Neuron (in vitro differentiated cells): ENCODE measurements at regions not wholly inside any gene's neighbourhood (a gene's known extent, or its start where the extent isn't known, plus 50 kb on each side); places are given as distances from the start of the nearest gene placed in this dataset.

Source experiments
- H2AFZ ChIP-seq: one replicate; pipeline ENCODE4 v1.6.1; 2013; ENCODE audit warnings: low read depth, mild to moderate bottlenecking, inconsistent platforms, low read length, moderate library complexity
- H3K27me3 ChIP-seq: one replicate; pipeline ENCODE4 v1.6.1; 2013; ENCODE audit warnings: low read length; ENCODE audit not compliant: insufficient read depth
- H3K36me3 ChIP-seq: one replicate; pipeline ENCODE4 v1.6.1; 2013; ENCODE audit warnings: low read length; ENCODE audit not compliant: insufficient read depth
- H3K4me1 ChIP-seq: one replicate; pipeline ENCODE4 v1.6.1; 2013; ENCODE audit warnings: low read length; ENCODE audit not compliant: insufficient read depth
- H3K4me3 ChIP-seq: 2 replicates; pipeline ENCODE4 v1.5.1; 2013; ENCODE audit warnings: mild to moderate bottlenecking, low read length, moderate library complexity
- H3K9me3 ChIP-seq: one replicate; pipeline ENCODE4 v1.6.1; 2013; ENCODE audit warnings: low read length

DNA sequence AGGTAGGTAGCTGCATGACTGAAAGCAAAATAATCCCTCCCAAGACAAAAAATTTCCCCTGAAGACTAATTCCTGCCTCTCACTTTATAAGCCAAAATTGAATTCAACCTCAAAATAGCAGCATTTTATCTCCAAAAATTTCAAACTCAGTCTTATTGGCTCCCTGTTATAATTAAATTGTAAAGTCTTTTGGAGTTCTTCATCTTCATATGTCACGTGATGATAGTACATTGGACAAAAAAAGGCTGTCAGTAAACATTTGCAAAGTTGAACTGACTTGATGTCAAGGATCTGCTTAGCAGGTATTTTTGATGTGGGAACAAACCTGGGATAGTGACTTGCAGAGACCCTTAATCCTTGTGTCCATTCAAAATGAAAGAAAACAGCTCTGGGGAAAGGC is 98.4 kb upstream of the SPRED1 start:
- H3K9me3 ChIP-seq, result peaks cover 3% of the 10 kb centered on the region
- H3K4me1 ChIP-seq, result peaks cover 4% of the 10 kb centered on the region
- H2AFZ ChIP-seq, result no peak overlapping the region
- no peaks in the 10 kb centered on the region for H3K36me3 ChIP-seq
- H3K4me3 ChIP-seq, result no peak overlapping the region
- H3K27me3 ChIP-seq, result no peaks in the 10 kb centered on the region

GRCh38 chr15:38154837-38155236 is 97.8 kb upstream of the SPRED1 start:
- no peaks in the 10 kb centered on the region for H3K36me3 ChIP-seq
- peaks cover 3% of the 10 kb centered on the region for H3K9me3 ChIP-seq
- peaks cover 4% of the 10 kb centered on the region for H3K4me1 ChIP-seq
- H2AFZ ChIP-seq, result no peak overlapping the region
- no peak overlapping the region for H3K4me3 ChIP-seq
- no peaks in the 10 kb centered on the region for H3K27me3 ChIP-seq

- H3K9me3 ChIP-seq, result no peaks in the 10 kb centered on the region
- H3K4me3 ChIP-seq, result no peak overlapping the region
- H3K27me3 ChIP-seq, result no peaks in the 10 kb centered on the region
- peak overlapping the region; percentile 17 for H2AFZ ChIP-seq
- no peaks in the 10 kb centered on the region for H3K36me3 ChIP-seq
- peaks cover 25% of the 10 kb centered on the region for H3K4me1 ChIP-seq
Measured at GRCh38 chr15:38163658-38164057, 89.0 kb upstream of the SPRED1 start.

DNA sequence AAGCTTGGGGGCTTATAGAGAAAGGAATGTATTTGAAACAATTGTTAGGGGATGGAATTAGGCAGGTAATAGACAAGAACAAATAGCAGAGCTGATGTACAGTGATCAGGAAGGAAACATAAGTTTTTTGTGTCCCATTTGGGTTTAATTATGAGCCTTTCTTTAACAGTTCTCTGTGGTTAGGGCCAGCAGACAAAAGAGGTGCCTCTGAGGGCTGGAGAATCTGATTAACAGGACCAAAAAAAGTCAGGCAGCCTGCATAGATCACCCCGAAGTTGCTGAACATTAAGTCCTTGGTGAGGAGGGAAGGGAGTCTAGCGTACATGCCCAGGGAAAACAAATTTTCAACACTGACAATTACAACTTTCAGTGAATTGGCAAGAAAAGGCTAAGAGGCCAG is 88.6 kb upstream of the SPRED1 start:
- Histone ChIP-seq H3K27me3 (no peaks in the 10 kb centered on the region), H3K4me1 (peaks cover 21% of the 10 kb centered on the region), H2AFZ (peak overlapping the region; percentile 17), H3K9me3 (no peaks in the 10 kb centered on the region), H3K4me3 (no peak overlapping the region), H3K36me3 (no peaks in the 10 kb centered on the region)

DNA sequence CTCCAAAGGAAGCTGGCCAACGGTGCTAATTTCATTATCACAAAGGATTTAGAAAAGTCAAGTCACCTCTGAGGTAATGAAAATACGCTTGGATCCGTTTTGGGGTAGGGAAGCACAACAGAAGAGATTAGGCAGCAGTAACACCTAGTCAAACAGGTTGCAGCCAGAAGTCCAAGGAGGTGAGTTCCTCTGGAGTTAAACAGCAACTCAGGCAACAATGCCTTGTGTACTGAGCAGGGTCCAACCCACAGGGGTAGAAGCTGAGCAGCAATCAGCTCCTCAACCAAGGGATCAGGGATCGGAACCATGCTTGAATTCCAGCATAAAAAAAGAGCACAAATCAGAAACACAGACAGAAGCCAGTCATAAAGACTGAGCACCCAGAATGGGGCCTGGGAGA is 88.1 kb upstream of the SPRED1 start:
- Histone ChIP-seq H2AFZ (peak overlapping the region; percentile 17), H3K27me3 (no peaks in the 10 kb centered on the region), H3K4me3 (no peak overlapping the region)

DNA sequence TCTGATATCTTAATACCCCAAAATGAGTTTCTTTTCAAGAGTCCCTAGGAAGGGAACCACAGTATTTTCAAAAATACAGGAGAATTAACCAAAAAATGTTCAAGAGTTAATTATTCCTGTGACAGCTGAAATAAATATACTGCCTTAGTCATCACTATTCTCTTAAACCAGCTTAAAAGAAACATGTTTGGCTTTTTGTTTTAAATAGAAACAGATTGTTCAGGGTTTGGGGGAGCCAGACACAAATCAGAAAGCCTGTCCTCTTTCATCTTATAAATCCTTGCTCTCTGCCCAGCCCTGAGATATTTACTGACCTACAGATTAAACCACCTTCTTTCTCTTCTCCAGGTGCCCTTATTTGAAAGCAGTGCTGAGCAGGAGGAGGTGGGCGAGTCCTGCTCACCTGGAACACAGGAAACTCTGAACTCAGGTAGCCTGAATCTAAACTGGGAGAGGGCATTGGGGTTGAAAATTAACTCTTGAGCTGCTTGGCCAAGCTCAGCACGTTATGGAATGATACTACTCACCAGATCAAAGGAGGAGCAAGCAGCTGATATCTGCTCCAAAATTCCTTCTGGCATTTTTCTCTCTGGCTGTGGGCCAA is 84.1 kb upstream of the SPRED1 start:
- H3K27me3 ChIP-seq, result no peaks in the 10 kb centered on the region
- no peak overlapping the region for H2AFZ ChIP-seq
- H3K4me1 ChIP-seq, result peaks cover 26% of the 10 kb centered on the region
- H3K36me3 ChIP-seq, result no peaks in the 10 kb centered on the region
- no peaks in the 10 kb centered on the region for H3K9me3 ChIP-seq
- H3K4me3 ChIP-seq, result no peak overlapping the region

More for the DNA sequence above, 88.1 kb upstream of the SPRED1 start:
- H3K9me3 ChIP-seq, result no peaks in the 10 kb centered on the region
- no peaks in the 10 kb centered on the region for H3K36me3 ChIP-seq
- peaks cover 21% of the 10 kb centered on the region for H3K4me1 ChIP-seq

DNA sequence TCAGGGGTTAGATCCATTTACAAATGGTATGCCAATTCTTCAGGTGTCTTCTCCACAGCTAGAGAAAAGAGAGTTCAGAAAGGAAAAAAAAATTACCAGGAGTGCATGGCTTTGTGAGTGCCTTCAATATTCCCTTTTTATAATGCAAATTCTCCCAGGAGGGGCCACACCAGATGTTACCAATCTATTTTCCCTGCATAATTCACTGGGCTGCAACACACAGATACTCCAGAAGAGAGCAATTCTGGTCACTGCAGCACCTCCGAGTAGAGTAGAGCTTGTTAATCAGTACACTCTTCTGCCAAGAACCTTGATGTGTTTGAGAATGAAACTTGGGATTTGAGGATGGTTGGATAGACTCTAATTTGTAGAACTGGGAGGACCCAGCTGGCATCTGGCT is 80.7 kb upstream of the SPRED1 start:
- Histone ChIP-seq H3K9me3 (no peaks in the 10 kb centered on the region), H3K27me3 (no peaks in the 10 kb centered on the region), H3K36me3 (no peaks in the 10 kb centered on the region), H3K4me1 (peaks cover 23% of the 10 kb centered on the region), H2AFZ (no peak overlapping the region), H3K4me3 (no peak overlapping the region)

DNA sequence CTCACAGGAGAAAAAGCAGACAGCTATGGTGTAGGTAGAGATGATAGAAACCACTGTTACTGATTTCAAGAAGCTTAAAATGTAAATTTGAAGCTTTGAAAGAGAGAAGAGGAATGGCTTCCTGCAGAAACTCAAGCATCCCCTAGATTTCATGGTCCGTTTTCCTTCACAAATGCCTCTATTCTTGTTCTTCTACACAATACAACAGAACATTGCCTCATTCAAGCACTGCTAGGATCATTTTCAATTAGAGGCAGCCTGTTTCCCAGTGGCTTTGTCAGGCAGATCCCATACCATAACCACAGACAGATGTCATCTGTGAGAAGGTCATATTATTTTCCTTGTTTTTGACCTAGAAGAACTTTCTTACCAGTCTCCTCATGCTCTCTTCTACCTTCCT is 77.9 kb upstream of the SPRED1 start:
- no peaks in the 10 kb centered on the region for H3K36me3 ChIP-seq
- H3K4me1 ChIP-seq, result peaks cover 23% of the 10 kb centered on the region
- H3K9me3 ChIP-seq, result no peaks in the 10 kb centered on the region
- no peak overlapping the region for H3K4me3 ChIP-seq
- H3K27me3 ChIP-seq, result no peaks in the 10 kb centered on the region
- no peak overlapping the region for H2AFZ ChIP-seq

GRCh38 chr15:38176155-38176554 is 76.5 kb upstream of the SPRED1 start:
- no peak overlapping the region for H2AFZ ChIP-seq
- no peaks in the 10 kb centered on the region for H3K27me3 ChIP-seq
- H3K36me3 ChIP-seq, result no peaks in the 10 kb centered on the region
- peaks cover 23% of the 10 kb centered on the region for H3K4me1 ChIP-seq
- H3K9me3 ChIP-seq, result no peaks in the 10 kb centered on the region
- no peak overlapping the region for H3K4me3 ChIP-seq

DNA sequence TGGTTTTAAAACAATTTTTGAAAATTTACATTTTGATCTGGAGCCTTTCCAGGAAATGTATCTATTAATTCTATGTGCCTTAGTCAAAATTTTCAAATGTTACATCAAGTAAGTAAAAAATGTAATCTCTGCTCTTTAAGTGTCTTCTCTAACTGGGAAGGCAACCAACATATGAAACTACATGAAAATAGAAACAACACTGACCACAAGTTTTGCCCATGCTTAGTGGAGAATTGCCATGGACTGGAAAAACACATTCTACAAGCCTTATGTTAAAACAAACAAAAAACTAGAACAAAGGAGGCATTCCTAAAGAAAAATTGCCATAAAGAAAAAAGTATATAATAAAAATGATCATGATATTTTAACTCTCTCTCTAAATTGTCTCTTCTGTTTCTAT is 75.9 kb upstream of the SPRED1 start:
- H3K36me3 ChIP-seq, result no peaks in the 10 kb centered on the region
- H3K27me3 ChIP-seq, result no peaks in the 10 kb centered on the region
- no peak overlapping the region for H2AFZ ChIP-seq
- H3K4me3 ChIP-seq, result no peak overlapping the region
- H3K9me3 ChIP-seq, result no peaks in the 10 kb centered on the region
- H3K4me1 ChIP-seq, result peaks cover 23% of the 10 kb centered on the region

DNA sequence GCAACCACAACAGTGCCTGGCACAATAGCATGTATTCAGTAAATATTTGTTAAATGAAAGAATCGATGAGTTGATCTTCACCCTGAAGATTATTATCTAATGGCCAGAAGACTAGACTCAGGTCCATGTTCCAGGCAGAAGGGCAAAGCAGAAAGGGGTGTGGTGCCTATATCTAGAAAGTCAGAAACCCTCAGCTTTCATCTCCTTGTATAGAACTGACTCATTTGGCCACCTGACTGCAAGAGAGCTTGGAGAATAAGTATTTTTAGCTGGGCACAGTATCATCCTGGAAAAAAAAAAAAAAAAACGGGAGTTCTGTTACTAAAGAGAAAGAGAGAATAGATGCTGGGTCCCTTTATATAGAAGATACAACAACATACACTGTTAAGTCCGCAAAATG is 69.7 kb upstream of the SPRED1 start:
- Histone ChIP-seq H3K4me3 (no peak overlapping the region), H3K4me1 (peaks cover 24% of the 10 kb centered on the region), H3K27me3 (no peaks in the 10 kb centered on the region)

DNA sequence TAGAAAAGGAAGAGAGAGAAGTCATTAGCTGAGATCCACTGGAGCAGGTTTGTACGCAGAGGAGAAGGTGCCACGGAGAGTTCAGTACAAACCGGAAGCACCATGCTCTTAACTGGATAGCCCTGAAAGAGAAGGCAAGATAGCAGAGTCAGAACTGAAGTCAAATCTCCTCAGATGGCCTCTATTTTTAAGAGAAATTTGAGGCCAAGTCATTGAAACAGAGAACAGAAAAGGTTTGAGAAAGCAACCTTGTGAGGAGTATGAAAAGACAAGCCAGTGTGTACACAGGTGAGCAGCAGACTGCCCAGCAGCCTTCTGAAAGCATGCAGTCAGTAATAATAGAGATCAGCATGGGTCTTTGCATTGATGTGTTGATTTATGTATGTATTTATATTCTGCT is 66.1 kb upstream of the SPRED1 start:
- H3K36me3 ChIP-seq, result no peaks in the 10 kb centered on the region

More for the DNA sequence above, 69.7 kb upstream of the SPRED1 start:
- no peak overlapping the region for H2AFZ ChIP-seq
- H3K9me3 ChIP-seq, result no peaks in the 10 kb centered on the region
- H3K36me3 ChIP-seq, result no peaks in the 10 kb centered on the region

GRCh38 chr15:38187630-38188313 is 64.9 kb upstream of the SPRED1 start:
- Histone ChIP-seq H3K4me3 (no peak overlapping the region), H3K9me3 (no peaks in the 10 kb centered on the region), H2AFZ (no peak overlapping the region), H3K4me1 (peaks cover 43% of the 10 kb centered on the region), H3K36me3 (no peaks in the 10 kb centered on the region), H3K27me3 (no peaks in the 10 kb centered on the region)

More for the DNA sequence above, 66.1 kb upstream of the SPRED1 start:
- no peaks in the 10 kb centered on the region for H3K27me3 ChIP-seq
- no peaks in the 10 kb centered on the region for H3K9me3 ChIP-seq
- H2AFZ ChIP-seq, result no peak overlapping the region
- no peak overlapping the region for H3K4me3 ChIP-seq
- peaks cover 43% of the 10 kb centered on the region for H3K4me1 ChIP-seq
